GM06990 (cell line): ENCODE measurements at regions not wholly inside any gene's neighbourhood (a gene's known extent, or its start where the extent isn't known, plus 50 kb on each side); places are given as distances from the start of the nearest gene placed in this dataset.

Experiments
- DNase-seq: peaks from one replicate; pipeline ENCODE4 v3.0.0-alpha.2; 2011; ENCODE audit not compliant: insufficient read length; ENCODE audit errors: extremely low read depth
- H3K27me3 ChIP-seq: replicated peaks from 2 replicates; pipeline ENCODE4 v1.6.0; 2011; ENCODE audit warnings: low read length; ENCODE audit not compliant: control insufficient read depth, insufficient read depth
- H3K36me3 ChIP-seq: 2 replicates; pipeline ENCODE4 v1.5.1; 2011; ENCODE audit warnings: low read length; ENCODE audit not compliant: control insufficient read depth, insufficient read depth
- H3K4me3 ChIP-seq: replicated peaks from 2 replicates; pipeline ENCODE4 v1.5.1; 2011; ENCODE audit warnings: low read depth, mild to moderate bottlenecking, control low read depth, low read length
- CTCF ChIP-seq: IDR thresholded peaks from 2 replicates; pipeline ENCODE4 v1.5.1; 2011; ENCODE audit warnings: low read length, control low read depth, mild to moderate bottlenecking, inconsistent platforms; ENCODE audit not compliant: insufficient read depth, poor library complexity, severe bottlenecking

GRCh38 chr1:103469801-103470200 is 55.7 kb upstream of the RNPC3 start:
- no peak for TF ChIP-seq CTCF
- Histone ChIP-seq H3K4me3 (no peak overlapping the region), H3K36me3 (no peaks in the 10 kb centered on the region), H3K27me3 (no peaks in the 10 kb centered on the region)
- no peak for DNase-seq

- Histone ChIP-seq H3K4me3 (no peak overlapping the region), H3K27me3 (no peaks in the 10 kb centered on the region), H3K36me3 (no peaks in the 10 kb centered on the region)
- no peak for TF ChIP-seq CTCF
- DNase-seq: no peak
Measured at GRCh38 chr1:103467100-103467499, 58.4 kb upstream of the RNPC3 start.

- no peaks in the 10 kb centered on the region for H3K36me3 ChIP-seq
- no peaks in the 10 kb centered on the region for H3K27me3 ChIP-seq
- no peak overlapping the region for H3K4me3 ChIP-seq
- peak; percentile 44 for TF ChIP-seq CTCF
- DNase-seq: no peak
Measured at GRCh38 chr1:103461161-103462105, 64.1 kb upstream of the RNPC3 start.

- no peaks in the 10 kb centered on the region for H3K27me3 ChIP-seq
- H3K4me3 ChIP-seq: no peak overlapping the region
- no peaks in the 10 kb centered on the region for H3K36me3 ChIP-seq
- no peak for TF ChIP-seq CTCF
- no peak for DNase-seq
Measured at GRCh38 chr1:103460511-103460910, 65.0 kb upstream of the RNPC3 start.

- Histone ChIP-seq H3K36me3 (no peaks in the 10 kb centered on the region), H3K4me3 (no peak overlapping the region), H3K27me3 (no peaks in the 10 kb centered on the region)
- DNase-seq: no peak
- no peak for TF ChIP-seq CTCF
Measured at GRCh38 chr1:103459346-103459745, 66.2 kb upstream of the RNPC3 start.
